GM18858 (cell line): ENCODE measurements at regions not wholly inside any gene's neighbourhood (a gene's known extent, or its start where the extent isn't known, plus 50 kb on each side); places are given as distances from the start of the nearest gene placed in this dataset.

ENCODE experiments used
- ATAC-seq: cut with Tn5 transposase; IDR thresholded peaks from one replicate; pipeline ENCODE4 v1.9.1; 2021; ENCODE audit not compliant: unreplicated experiment

- ATAC-seq = no peak
These were observed 52.5 kb upstream of the PRLR start for GRCh38 chr5:35282810-35283209.

- ATAC-seq = no peak
These were observed 51.3 kb upstream of the PRLR start for GRCh38 chr5:35281613-35282012.
